ENCODE measurements at regions not wholly inside any gene's neighbourhood (a gene's known extent, or its start where the extent isn't known, plus 50 kb on each side); places are given as distances from the start of the nearest gene placed in this dataset.
"Not testable (repeated sequence)": the region's sequence is repeated elsewhere in the genome, so short reads cannot be mapped to it uniquely, and the experiment has no call there.

GRCh38 chr4:141560056-141560455, 76.3 kb upstream of the IL15 start:
- no peak for TF ChIP-seq CTCF (IDR thresholded peaks at IDR 0.05; ENCODE audit: extremely low read depth, insufficient read depth, missing control alignments)
- no peak for DNase-seq (ENCODE audit: low spot score)
- in situ Hi-C loops (cut with MboI; ENCODE audit: low pct_unique_long_range_greater_than_20kb, low sequenced_read_pairs, unreplicated experiment) = no loop called here

GRCh38 chr4:141562649-141563048, 73.7 kb upstream of the IL15 start:
- no peak for DNase-seq (ENCODE audit: low spot score)
- no peak for TF ChIP-seq CTCF (IDR thresholded peaks at IDR 0.05; ENCODE audit: extremely low read depth, insufficient read depth, missing control alignments)
- in situ Hi-C loops (cut with MboI; ENCODE audit: low pct_unique_long_range_greater_than_20kb, low sequenced_read_pairs, unreplicated experiment) = no loop called here

GRCh38 chr4:141563723-141564122, 72.7 kb upstream of the IL15 start:
- in situ Hi-C loops (cut with MboI; ENCODE audit: low pct_unique_long_range_greater_than_20kb, low sequenced_read_pairs, unreplicated experiment) = no loop called here
- no peak for DNase-seq (ENCODE audit: low spot score)
- TF ChIP-seq CTCF (IDR thresholded peaks at IDR 0.05; ENCODE audit: extremely low read depth, insufficient read depth, missing control alignments) = no peak

DNA sequence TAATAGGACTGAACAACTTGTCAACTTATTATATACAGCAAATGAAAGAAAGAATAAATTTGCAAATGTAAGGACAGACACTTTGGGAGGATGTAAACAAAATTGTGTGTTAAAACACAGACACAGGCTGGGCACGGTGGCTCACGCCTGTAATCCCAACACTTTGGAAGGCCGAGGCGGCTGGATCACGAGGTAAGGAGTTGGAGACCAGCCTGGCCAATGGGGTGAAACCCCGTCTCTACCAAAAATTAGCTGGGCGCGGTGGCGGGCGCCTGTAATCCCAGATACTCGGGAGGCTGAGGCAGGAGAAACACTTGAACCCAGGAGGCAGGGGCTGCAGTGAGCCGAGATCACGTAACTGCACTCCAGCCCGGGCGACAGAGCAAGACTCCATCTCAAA, 71.4 kb upstream of the IL15 start:
- DNase-seq (ENCODE audit: low spot score); in situ Hi-C loops (cut with MboI; ENCODE audit: low pct_unique_long_range_greater_than_20kb, low sequenced_read_pairs, unreplicated experiment): not testable (repeated sequence)

DNA sequence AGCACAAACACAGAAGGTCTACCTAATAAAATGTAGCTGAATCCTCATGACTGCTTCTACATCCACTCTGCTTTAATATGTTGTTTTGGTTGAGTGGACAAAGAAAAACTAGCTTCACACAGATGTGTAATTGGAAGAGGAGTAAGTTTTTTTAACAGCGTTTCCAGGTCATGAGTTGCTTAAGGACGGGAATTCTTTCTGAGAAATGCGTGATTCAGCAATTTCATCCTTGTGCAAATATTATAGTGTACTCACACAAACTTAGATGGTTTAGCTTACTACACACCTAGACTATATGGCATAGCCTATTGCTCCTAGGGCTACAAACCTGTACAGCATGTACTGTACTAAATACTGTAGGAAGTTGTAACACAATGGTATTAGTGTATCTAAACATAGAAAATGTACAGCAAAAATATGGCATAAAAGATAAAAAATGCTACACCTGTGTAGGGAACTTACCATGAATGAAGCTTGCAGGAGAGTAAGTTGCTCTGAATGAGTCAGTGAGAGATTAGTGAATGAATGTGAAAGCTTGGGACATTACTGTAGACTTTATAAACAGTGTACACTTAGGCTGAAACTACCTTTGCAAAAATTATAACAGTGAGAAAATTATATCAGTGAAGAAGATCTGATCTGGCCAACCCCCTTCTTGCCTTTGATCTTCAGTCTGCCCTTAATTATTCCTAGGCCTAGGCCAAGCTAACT, 70.8 kb upstream of the IL15 start:
- DNase-seq (ENCODE audit: low spot score) = no peak
- no peak for TF ChIP-seq CTCF (IDR thresholded peaks at IDR 0.05; ENCODE audit: extremely low read depth, insufficient read depth, missing control alignments)
- in situ Hi-C loops (cut with MboI; ENCODE audit: low pct_unique_long_range_greater_than_20kb, low sequenced_read_pairs, unreplicated experiment) = no loop called here

DNA sequence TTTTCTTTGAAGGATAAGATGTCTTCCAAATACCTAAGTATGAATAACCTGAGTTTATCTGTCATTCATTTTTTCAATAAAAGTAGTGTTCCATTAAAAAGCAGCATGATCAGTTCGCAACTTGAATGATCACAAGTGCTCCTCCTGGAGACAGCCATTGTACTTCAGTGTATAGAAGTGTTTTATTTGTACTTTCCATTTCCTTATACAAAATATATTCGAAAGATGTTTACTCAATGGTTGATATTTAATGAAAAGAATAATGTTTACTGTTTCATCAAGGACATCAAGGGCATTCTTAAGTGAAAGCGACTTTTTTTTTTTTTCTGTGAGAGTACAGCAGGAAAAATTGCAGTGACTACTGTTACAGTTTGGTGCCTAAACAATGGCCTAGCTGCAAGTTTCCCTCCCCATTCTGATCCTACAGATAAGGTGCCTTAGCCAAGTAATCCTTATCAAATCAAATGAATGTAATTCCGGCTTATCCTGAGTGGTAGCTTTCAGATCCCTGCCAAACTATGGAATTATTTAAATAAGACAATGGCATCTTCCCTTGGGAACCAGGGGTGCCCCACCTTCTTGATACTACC, 69.0 kb upstream of the IL15 start:
- TF ChIP-seq CTCF (IDR thresholded peaks at IDR 0.05; ENCODE audit: extremely low read depth, insufficient read depth, missing control alignments) = no peak
- in situ Hi-C loops (cut with MboI; ENCODE audit: low pct_unique_long_range_greater_than_20kb, low sequenced_read_pairs, unreplicated experiment) = no loop called here
- no peak for DNase-seq (ENCODE audit: low spot score)

- in situ Hi-C loops (cut with MboI; ENCODE audit: low pct_unique_long_range_greater_than_20kb, low sequenced_read_pairs, unreplicated experiment) = no loop called here
Observed at GRCh38 chr4:141569141-141569540, 67.2 kb upstream of the IL15 start.

More at GRCh38 chr4:141569141-141569540, 67.2 kb upstream of the IL15 start:
- no peak for DNase-seq (ENCODE audit: low spot score)
- TF ChIP-seq CTCF (IDR thresholded peaks at IDR 0.05; ENCODE audit: extremely low read depth, insufficient read depth, missing control alignments) = no peak

All from GM13977 (cell line).